H9 (cell line): ENCODE measurements at regions not wholly inside any gene's neighbourhood (a gene's known extent, or its start where the extent isn't known, plus 50 kb on each side); places are given as distances from the start of the nearest gene placed in this dataset.

Source experiments
- DNase-seq: peaks from one replicate; pipeline ENCODE4 v3.0.0-alpha.2; 2017
- H2AFZ ChIP-seq: one replicate; pipeline ENCODE4 v1.6.1; 2013; ENCODE audit warnings: mild to moderate bottlenecking, low read length, control low read depth, moderate library complexity
- H2AK5ac ChIP-seq: 2 replicates; pipeline ENCODE4 v1.6.1; 2013; ENCODE audit warnings: low read length, control low read depth, mixed read lengths; ENCODE audit not compliant: insufficient read length
- H2BK120ac ChIP-seq: one replicate; pipeline ENCODE4 v1.6.1; 2013; ENCODE audit warnings: low read depth, mild to moderate bottlenecking, low read length, control low read depth, inconsistent platforms; ENCODE audit not compliant: poor library complexity, severe bottlenecking
- H2BK12ac ChIP-seq: 2 replicates; pipeline ENCODE4 v1.6.1; 2013; ENCODE audit warnings: low read length, control low read depth, mixed read lengths, low read depth; ENCODE audit not compliant: insufficient read length
- H2BK15ac ChIP-seq: 2 replicates; pipeline ENCODE4 v1.6.1; 2013; ENCODE audit warnings: low read depth, low read length, control low read depth
- H2BK20ac ChIP-seq: one replicate; pipeline ENCODE4 v1.6.1; 2013; ENCODE audit warnings: low read depth, mild to moderate bottlenecking, low read length, control low read depth, inconsistent platforms; ENCODE audit not compliant: poor library complexity, severe bottlenecking
- H2BK5ac ChIP-seq: 2 replicates; pipeline ENCODE4 v1.6.1; 2013; ENCODE audit warnings: low read length, control low read depth, mixed read lengths; ENCODE audit not compliant: insufficient read length
- H3K14ac ChIP-seq: 2 replicates; pipeline ENCODE4 v1.6.1; 2013; ENCODE audit warnings: low read length, control low read depth; ENCODE audit not compliant: insufficient read depth
- H3K18ac ChIP-seq: 2 replicates; pipeline ENCODE4 v1.6.1; 2013; ENCODE audit warnings: low read depth, mild to moderate bottlenecking, mixed read lengths, low read length, control low read depth; ENCODE audit not compliant: insufficient read length
- H3K23ac ChIP-seq: 2 replicates; pipeline ENCODE4 v1.6.1; 2013; ENCODE audit warnings: low read length, control low read depth, mixed read lengths, low read depth; ENCODE audit not compliant: insufficient read length
- H3K23me2 ChIP-seq: 2 replicates; pipeline ENCODE4 v1.6.1; 2013; ENCODE audit warnings: low read depth, mild to moderate bottlenecking, mixed read lengths, low read length, control low read depth; ENCODE audit not compliant: insufficient read length, poor library complexity, severe bottlenecking
- H3K27ac ChIP-seq: 2 replicates; pipeline ENCODE4 v1.5.1; 2013; ENCODE audit warnings: low read length, control low read depth, mixed read lengths, low read depth; ENCODE audit not compliant: insufficient read length
- H3K27me3 ChIP-seq: 2 replicates; pipeline ENCODE4 v1.6.1; 2013; ENCODE audit warnings: low read length, control low read depth, inconsistent platforms; ENCODE audit not compliant: insufficient read depth
- H3K4ac ChIP-seq: 2 replicates; pipeline ENCODE4 v1.6.1; 2013; ENCODE audit warnings: low read depth, mild to moderate bottlenecking, control low read depth, inconsistent platforms, low read length, moderate library complexity
- H3K4me1 ChIP-seq: 2 replicates; pipeline ENCODE4 v1.6.1; 2013; ENCODE audit warnings: low read length, control low read depth, inconsistent platforms; ENCODE audit not compliant: insufficient read depth
- H3K4me2 ChIP-seq: 2 replicates; pipeline ENCODE4 v1.6.1; 2013; ENCODE audit warnings: low read length, control low read depth, mixed read lengths; ENCODE audit not compliant: insufficient read length, insufficient read depth
- H3K56ac ChIP-seq: 2 replicates; pipeline ENCODE4 v1.6.1; 2013; ENCODE audit warnings: low read depth, mild to moderate bottlenecking, mixed read lengths, low read length, control low read depth; ENCODE audit not compliant: insufficient read length
- H3K79me1 ChIP-seq: 2 replicates; pipeline ENCODE4 v1.6.1; 2013; ENCODE audit warnings: low read depth, mild to moderate bottlenecking, moderate library complexity, low read length, control low read depth, inconsistent platforms; ENCODE audit not compliant: insufficient read depth, poor library complexity, severe bottlenecking
- H3K79me2 ChIP-seq: 2 replicates; pipeline ENCODE4 v1.6.1; 2013; ENCODE audit warnings: low read length, control low read depth, inconsistent platforms; ENCODE audit not compliant: insufficient read depth
- H3K9ac ChIP-seq: 2 replicates; pipeline ENCODE4 v1.6.1; 2013; ENCODE audit warnings: low read length, control low read depth, mixed read lengths; ENCODE audit not compliant: insufficient read length; ENCODE audit errors: extremely low read depth
- H3K9me3 ChIP-seq: one replicate; pipeline ENCODE4 v1.6.1; 2013; ENCODE audit warnings: low read depth, low read length, inconsistent platforms; ENCODE audit not compliant: control insufficient read depth
- H3T11ph ChIP-seq: one replicate; pipeline ENCODE4 v1.6.1; 2013; ENCODE audit warnings: mild to moderate bottlenecking, low read length, control low read depth, inconsistent platforms
- H4K20me1 ChIP-seq: one replicate; pipeline ENCODE4 v1.6.1; 2013; ENCODE audit not compliant: control insufficient read depth, insufficient read length, insufficient read depth
- H4K5ac ChIP-seq: 2 replicates; pipeline ENCODE4 v1.6.1; 2013; ENCODE audit warnings: low read depth, mild to moderate bottlenecking, mixed read lengths, low read length, control low read depth; ENCODE audit not compliant: insufficient read length
- H4K8ac ChIP-seq: replicated peaks from 2 replicates; pipeline ENCODE4 v1.6.1; 2013; ENCODE audit warnings: low read length, control low read depth, mixed read lengths, low read depth; ENCODE audit not compliant: insufficient read length
- H4K91ac ChIP-seq: 2 replicates; pipeline ENCODE4 v1.6.1; 2013; ENCODE audit warnings: low read depth, mild to moderate bottlenecking, moderate library complexity, mixed read lengths, low read length, control low read depth; ENCODE audit not compliant: insufficient read length
- H3K27ac Mint-ChIP-seq, 3 experiments: 2 replicates in 2 of 3; 3 replicates in 1 of 3; pipeline ENCODE4 v1.8.0; 2020 to 2021; ENCODE audit warnings: mixed read lengths in 3 of 3, mild to moderate bottlenecking in 1 of 3, moderate library complexity in 1 of 3
- H3K27me3 Mint-ChIP-seq: 2 replicates; pipeline ENCODE4 v1.8.0; 2021; ENCODE audit warnings: low read depth, mild to moderate bottlenecking, moderate library complexity, mixed read lengths
- H3K36me3 Mint-ChIP-seq, 3 experiments: 2 replicates in 2 of 3; 3 replicates in 1 of 3; pipeline ENCODE4 v1.8.0; 2020 to 2021; ENCODE audit warnings: low read depth in 3 of 3, mixed read lengths in 3 of 3; ENCODE audit not compliant: insufficient read depth in 1 of 3
- H3K4me1 Mint-ChIP-seq, 2 experiments: 2 replicates each; pipeline ENCODE4 v1.8.0; 2020; ENCODE audit warnings: mixed read lengths in 2 of 2
- H3K4me3 Mint-ChIP-seq, 2 experiments: 2 replicates in 1 of 2; 3 replicates in 1 of 2; pipeline ENCODE4 v1.8.0; 2020 to 2021; ENCODE audit warnings: mild to moderate bottlenecking in 2 of 2, mixed read lengths in 2 of 2, moderate library complexity in 1 of 2
- H3K9me3 Mint-ChIP-seq, 2 experiments: 2 replicates in 1 of 2; 3 replicates in 1 of 2; pipeline ENCODE4 v1.8.0; 2020; ENCODE audit warnings: mild to moderate bottlenecking in 2 of 2, mixed read lengths in 2 of 2, moderate library complexity in 1 of 2
- CTCF ChIP-seq: fragments of 200-600 bp; sonication (generic); conservative IDR thresholded peaks from 3 replicates; pipeline ENCODE4 v1.8.0; 2021; ENCODE audit warnings: antibody characterized with exemption, mild to moderate bottlenecking
- WGBS: extraction: QIAGEN DNeasy Blood & Tissue Kit; methylation state at CpG from one replicate; pipeline ENCODE4 v1.1.7; 2013; ENCODE audit warnings: missing lambda C conversion rate, low lambda C conversion rate, mixed read lengths; ENCODE audit not compliant: insufficient read length; ENCODE audit errors: extremely low coverage; 5-methylcytosine and 5-hydroxymethylcytosine counted together

GRCh38 chr20:48163505-48163904 lies 378.2 kb upstream of the SULF2 start:
- Histone ChIP-seq H2AFZ (no peak overlapping the region), H3K56ac (no peak overlapping the region), H3K4me2 (no peak overlapping the region), H3K23me2 (no peaks in the 10 kb centered on the region), H3K18ac (no peak overlapping the region), H2BK120ac (no peak overlapping the region), H2BK20ac (no peak overlapping the region), H2BK5ac (no peak overlapping the region), H3K4me1 (no peaks in the 10 kb centered on the region), H3K14ac (no peak overlapping the region), H4K8ac (no peak overlapping the region), H3K9ac (no peak overlapping the region), H3K27me3 (no peaks in the 10 kb centered on the region), H4K5ac (no peak overlapping the region), H2BK12ac (no peak overlapping the region), H4K91ac (no peak overlapping the region), H3K23ac (no peak overlapping the region), H3K27ac (no peak overlapping the region), H3K79me2 (no peaks in the 10 kb centered on the region), H2BK15ac (no peak overlapping the region), H3T11ph (no peak overlapping the region), H3K4ac (no peak overlapping the region), H2AK5ac (no peak overlapping the region), H4K20me1 (peaks cover 2% of the 10 kb centered on the region), H3K9me3 (no peaks in the 10 kb centered on the region), H3K79me1 (no peaks in the 10 kb centered on the region)
- Mint-ChIP-seq H3K4me1 (peaks cover 10 to 12% of the 10 kb centered on the region in 2 experiments), H3K27ac (no peak overlapping the region; a peak in 1 of 7 replicates), H3K9me3 (no peaks in the 10 kb centered on the region; a peak in 1 of 5 replicates), H3K36me3 (no peaks in the 10 kb centered on the region), H3K4me3 (no peak overlapping the region), H3K27me3 (peaks cover 4% of the 10 kb centered on the region)
- WGBS = no CpG with 5 or more reads among the region's 7 CpGs
- TF ChIP-seq CTCF = no peak
- no peak for DNase-seq
